SW480 (cell line): ENCODE measurements at regions not wholly inside any gene's neighbourhood (a gene's known extent, or its start where the extent isn't known, plus 50 kb on each side); places are given as distances from the start of the nearest gene placed in this dataset.

Experiments
- DNase-seq: peaks from one replicate; pipeline ENCODE4 v3.0.0-alpha.2; 2016; ENCODE audit warnings: low spot score

DNA sequence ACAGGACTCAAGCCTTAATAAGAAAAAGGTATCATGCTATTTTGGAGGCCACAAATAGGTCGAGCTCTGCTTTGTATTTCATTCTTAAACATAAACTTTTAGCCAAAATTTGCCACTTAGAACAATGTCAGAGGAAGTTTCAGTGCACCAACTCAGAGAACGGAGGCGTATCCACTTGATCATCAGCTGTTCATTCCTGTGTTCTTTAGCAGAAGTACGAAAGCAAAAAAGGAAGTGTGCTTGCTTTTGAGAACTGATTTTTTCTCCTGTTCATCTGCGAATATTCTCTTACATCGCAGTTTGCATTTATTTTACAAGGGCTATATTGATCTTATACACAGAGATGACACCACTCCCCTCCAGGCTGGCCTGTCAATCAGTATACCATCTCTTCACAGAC, 188.6 kb upstream of the SOX5 start:
- no peak for DNase-seq

DNA sequence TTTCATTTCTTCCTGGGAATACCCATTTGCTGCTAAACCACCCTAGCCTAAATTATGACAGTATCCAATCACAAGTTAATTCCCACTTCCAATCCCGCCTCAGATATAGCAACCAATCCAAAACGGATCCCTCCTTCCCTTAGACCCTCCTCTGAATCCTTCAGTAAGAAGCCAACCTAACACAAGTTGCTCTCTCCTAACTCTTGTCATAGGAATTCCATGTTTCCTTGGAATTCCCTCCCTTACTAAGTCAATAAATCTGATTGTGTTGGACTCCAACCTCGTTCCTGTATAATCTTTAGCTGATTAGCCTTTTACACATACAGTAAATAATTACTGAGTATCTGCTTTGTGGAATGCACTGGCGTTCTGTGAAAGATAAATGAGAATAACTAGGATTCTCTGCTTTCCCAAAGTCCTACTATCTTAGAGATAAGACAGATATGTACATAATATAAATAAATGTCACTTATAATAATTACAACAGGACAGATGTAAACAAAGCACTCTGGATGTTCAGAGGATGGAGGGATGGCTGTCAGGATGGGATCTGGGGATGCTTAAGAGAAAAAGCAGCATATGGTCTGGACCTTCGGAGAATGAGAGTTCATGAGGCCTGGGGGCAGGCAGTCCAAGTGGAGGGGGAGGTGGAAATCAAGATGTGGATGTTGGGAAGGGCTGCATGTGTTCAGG, 185.8 kb upstream of the SOX5 start:
- DNase-seq, result no peak

GRCh38 chr12:24134092-24134491, 184.6 kb upstream of the SOX5 start:
- DNase-seq, result no peak

DNA sequence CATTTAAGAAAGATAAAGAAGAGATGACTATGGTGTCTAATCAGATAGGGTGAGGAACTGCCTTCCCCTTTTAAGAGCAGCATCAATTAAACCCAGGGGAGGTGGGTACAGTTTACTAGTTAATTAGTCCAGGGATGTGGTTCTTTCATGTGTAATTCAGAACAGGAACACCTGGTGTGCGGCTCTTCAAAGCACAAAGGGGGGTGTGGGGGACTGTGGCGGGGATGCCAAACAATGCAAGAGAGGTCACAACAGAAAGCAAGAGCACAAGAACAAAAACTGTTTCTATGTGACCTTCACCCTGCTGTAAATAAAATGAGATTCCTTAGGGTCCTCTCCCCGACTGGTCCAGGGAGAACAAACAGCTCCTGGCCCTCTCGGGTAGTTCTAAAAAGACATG, 183.9 kb upstream of the SOX5 start:
- DNase-seq, result peak; percentile 100

DNA sequence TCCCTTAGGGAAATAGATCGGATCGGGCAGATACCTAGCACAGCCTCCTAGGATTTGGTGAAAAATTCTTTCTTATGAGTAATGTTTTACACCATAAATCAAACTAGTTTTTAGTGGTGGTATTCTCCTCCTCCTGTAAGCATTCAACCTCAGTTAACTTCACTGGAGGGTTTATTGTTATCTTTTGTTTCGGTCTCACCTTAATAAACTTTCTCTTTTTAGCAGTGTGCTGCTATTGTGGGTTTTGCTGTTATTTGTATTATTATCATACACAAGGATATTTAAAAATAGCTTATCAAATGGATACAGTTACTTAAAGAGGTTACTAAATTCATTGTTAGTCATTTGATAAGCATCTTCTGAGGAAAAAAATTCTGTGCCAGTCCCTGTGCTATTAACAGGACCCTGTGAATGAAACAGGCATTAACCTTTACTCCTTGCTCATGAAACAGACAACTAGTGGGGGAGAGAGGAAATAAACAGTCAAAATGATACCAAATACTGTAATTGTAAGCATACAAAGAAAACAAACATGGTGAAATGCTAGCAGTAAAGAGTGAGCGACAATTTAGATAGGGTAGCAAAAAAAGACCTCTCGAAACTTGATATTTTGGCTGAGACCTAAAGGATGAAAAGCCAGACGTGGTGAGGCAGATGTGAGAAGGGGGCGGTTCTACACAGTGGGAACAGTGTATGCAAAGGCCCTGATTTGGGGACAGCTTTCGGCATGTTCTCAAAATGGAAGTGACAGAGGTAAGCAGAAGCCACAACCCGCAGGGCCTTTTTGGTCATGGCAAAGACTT, 178.7 kb upstream of the SOX5 start:
- no peak for DNase-seq

GRCh38 chr12:24125280-24125679, 175.8 kb upstream of the SOX5 start:
- DNase-seq, result no peak

DNA sequence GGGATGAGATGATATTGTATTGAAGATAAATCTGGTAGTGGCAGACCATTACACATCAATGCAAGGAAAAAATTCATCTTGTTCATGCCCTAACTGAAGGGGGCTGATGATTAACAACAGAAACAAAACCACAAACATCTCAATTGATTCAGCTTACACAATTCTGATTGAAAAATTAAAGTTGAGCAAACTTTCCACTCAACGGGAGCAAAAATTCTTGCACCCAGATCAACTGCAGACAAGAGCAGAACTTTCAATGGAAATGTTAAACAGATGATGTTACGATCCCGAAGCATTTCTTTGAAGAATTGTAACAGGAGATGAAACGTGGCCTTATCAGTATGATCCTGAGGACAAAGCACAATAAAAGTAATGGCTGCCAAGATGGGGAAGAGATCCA, 172.4 kb upstream of the SOX5 start:
- DNase-seq, result no peak

DNA sequence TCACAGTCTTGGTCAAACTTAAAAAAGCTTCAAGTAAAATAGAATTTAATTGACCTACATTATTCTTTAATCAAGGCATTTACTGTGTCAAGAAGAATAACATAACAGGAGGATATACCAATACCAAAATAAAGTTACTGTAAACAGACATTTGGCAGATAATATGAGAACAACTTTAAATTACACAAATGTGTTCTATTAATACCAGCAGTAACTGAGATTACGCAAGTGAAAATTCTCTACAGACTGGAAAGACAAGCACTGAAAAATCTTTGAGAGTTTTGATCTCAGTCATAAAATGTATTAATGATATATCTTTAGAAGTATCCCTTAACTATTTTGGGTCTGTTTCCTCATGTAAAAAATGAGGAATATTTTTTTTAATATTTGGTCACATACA, 169.2 kb upstream of the SOX5 start:
- DNase-seq, result no peak

GRCh38 chr12:24116548-24116947, 167.1 kb upstream of the SOX5 start:
- no peak for DNase-seq

DNA sequence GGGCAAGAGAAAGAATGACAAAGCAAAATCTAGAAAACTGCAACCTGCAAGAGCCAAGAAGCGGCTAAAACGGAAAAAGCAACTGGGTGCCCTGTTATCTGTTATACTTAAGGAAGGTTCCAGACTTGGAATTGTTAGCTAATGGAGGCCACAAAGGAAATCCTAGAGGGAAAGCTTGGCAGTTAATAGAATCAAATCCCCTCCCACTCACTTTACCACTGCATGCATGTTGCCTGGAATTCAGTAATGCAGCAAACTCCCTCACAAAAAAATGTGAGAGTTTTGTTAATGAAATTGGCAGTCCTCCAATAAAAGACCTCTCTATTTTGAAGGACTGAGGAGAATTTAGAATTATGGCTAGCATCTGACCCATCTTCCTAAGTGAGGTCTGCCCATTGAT, 164.2 kb upstream of the SOX5 start:
- DNase-seq, result no peak

GRCh38 chr12:24111616-24112015, 162.1 kb upstream of the SOX5 start:
- DNase-seq, result no peak

DNA sequence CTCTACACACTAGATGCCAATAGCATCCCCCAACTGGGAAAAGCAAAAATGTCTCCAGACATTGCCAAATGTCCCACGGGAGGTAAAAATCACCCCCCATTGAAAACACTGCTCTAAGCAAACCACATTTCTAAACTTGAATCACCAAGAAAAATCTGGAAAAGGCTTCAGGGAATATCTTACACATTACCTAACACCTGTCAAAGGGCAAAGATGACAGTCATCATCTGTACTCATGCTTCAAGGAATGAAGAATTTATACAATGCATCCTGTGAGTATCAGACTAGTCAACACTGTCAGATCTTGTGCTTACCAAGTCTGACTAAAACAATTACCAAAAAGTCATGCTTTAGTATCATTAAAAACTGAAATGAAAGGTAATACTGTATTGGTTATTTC, 161.6 kb upstream of the SOX5 start:
- no peak for DNase-seq

- peak; percentile 81 for DNase-seq
These were observed 160.0 kb upstream of the SOX5 start for GRCh38 chr12:24109381-24110039.

DNA sequence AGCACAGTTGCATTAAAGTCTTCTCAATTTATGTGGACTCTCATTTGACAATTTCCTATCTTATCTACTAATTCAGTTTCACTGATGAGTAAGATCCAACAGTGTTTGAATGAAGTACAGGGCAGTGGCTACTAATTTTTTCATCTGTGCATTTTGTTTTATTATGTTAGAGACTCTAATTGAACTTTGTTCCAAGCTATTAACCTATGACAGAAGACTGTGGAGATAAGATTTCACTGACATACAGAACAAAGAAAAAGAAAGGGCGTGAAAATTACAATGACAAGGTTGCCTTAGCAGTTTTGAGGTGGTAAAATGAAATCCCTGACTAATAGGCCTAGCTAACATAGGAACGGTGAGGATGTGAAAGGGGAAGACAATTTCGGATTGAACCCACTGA, 153.2 kb upstream of the SOX5 start:
- DNase-seq, result no peak

DNA sequence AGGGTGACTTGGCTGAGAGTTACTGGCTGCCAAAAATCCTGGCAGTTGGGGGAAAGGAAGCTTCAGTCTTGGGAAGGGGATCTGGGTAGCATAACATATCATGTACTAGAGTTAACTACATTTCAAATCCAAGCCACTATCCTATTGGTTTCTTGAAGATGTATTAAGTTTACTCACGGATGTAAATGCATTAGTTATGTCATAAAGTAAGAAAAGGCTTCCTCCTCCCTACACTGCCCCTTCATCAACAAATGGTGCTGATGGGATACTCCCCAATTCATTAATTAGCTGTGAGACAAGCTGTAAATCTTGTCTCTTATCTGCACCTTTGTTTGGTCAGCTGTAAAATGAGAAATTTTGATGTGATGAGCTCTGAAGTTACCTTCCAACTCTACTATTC, 150.1 kb upstream of the SOX5 start:
- DNase-seq, result no peak

GRCh38 chr12:24095245-24095644, 145.8 kb upstream of the SOX5 start:
- DNase-seq, result no peak

- DNase-seq, result no peak
These were observed 140.0 kb upstream of the SOX5 start for GRCh38 chr12:24089510-24089890.

DNA sequence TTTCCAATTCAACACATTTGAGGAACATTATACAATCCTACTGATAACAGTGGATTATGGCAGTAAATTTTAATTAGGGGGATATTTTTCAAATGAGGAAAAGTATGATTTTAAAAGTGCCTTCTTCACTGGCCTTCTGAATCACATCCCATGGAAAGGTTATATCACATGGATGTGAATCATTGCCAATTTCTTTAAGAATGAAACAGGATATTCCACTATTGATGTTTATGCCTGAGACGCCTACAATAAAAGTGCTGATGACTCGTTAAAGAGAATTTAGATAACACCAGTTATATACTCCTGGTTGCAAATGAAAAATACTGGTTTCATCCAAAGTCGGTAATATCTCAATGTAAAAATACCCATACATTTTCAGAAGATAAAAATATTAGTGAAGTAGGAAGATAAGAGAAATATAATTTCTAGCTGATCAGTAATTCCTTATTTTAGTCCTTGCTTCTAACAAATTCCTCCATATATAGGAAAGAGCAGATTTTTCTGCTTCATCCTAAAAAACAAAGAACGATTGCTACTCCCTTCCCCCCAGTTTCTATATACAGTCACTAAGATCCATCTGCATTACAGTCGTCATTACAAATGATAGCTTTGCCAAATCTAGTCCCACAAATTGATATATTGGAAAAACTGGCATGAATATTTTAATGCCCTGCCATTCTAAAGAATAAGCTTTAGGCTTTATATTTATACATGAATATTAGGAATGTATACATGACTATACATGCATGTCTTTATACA, 139.5 kb upstream of the SOX5 start:
- no peak for DNase-seq

DNA sequence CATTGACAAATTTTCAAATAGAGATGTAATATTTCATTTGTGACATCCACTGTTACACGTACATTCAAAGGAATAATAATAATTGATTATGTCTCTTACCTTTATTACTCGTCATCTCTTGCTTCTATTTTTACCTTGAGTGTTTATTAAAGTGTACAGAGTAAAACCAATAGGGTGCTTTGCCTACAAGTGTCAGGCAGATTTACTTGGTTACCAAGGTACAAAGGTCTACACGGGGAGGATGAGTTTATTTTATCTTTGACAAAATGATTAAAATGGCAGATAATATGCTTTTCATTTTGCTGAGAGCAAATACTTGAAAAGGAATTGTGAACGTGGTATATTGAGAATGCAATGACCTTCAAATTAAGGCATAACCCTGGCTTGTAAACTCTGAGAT, 137.8 kb upstream of the SOX5 start:
- no peak for DNase-seq

- no peak for DNase-seq
These were observed 135.3 kb upstream of the SOX5 start for GRCh38 chr12:24084800-24085199.

DNA sequence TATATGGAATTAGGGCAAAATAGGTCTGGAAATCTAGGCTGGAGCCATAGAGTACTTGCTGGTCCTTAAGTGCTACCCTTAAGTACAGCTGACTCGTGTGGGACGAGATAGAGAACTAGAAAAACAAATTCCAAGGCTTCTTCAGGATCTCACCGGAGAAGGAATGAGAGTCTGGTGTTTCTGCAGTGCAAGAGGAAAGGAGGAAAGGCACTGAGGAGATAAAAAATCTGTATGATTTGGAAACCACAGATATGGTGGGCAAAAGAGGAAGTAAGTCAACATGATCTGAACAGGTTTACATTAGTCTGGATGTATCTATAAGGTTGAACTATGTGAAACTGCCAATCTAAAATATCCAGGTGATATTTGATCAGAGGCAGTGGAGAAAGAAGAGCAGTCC, 134.4 kb upstream of the SOX5 start:
- no peak for DNase-seq

DNA sequence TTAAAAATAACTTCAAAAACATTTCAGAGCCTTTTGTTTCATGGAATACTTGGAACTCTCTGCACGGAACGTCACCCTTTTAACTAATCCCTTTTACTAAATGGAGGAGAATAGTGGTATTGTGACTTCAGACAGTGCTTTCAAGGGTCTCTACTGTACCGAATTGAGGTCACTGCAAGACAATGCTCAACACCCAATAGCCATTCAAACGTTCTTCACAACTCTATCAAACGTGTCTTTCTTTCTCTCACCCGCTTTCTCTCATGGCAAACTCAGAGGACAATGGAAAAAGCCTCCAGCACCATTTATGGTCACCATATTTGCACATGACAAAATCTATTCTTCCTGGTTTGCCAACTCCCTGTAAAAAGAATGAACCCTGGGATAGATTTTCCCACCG, 132.1 kb upstream of the SOX5 start:
- no peak for DNase-seq

- no peak for DNase-seq
These were observed 131.6 kb upstream of the SOX5 start for GRCh38 chr12:24081092-24081529.
